ENCODE measurements at regions not wholly inside any gene's neighbourhood (a gene's known extent, or its start where the extent isn't known, plus 50 kb on each side); places are given as distances from the start of the nearest gene placed in this dataset.

DNA sequence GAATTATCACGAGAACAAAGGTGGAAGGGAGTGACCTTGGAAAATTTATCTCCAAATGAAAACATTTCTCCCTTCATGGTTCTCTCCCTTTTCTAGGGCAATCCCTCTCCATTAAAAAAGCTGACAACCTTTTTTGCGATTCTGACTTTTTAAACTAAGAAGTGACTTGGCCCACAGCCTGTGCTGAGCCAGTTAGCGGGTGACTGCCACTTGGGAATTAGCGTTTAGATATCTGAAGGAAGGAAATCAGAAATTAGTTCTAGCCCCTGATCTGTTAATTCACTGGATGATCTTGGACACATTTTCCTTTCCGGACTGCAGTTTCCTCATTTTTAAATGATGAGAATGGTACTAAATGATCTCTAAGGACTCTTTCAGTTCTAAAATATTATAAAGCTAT lies 245.0 kb downstream of the FBXO8 start:
- DNase-seq (ENCODE audit: low read depth) = no peak
- H3K36me3 Mint-ChIP-seq (ENCODE audit: low read depth, unreplicated experiment) = no peaks in the 10 kb centered on the region
- no peaks in the 10 kb centered on the region for H3K27me3 Mint-ChIP-seq (ENCODE audit: low read depth, unreplicated experiment)
- Histone ChIP-seq H3K4me1 (ENCODE audit: insufficient read depth, low read length) (no peaks in the 10 kb centered on the region), H3K36me3 (ENCODE audit: insufficient read depth, low read length) (no peaks in the 10 kb centered on the region), H3K27me3 (ENCODE audit: insufficient read depth, low read length) (no peaks in the 10 kb centered on the region), H4K20me1 (ENCODE audit: insufficient read depth, low read length) (no peaks in the 10 kb centered on the region), H2AFZ (ENCODE audit: low read depth, low read length) (no peak overlapping the region), H3K27ac (ENCODE audit: low read depth, low read length) (no peak overlapping the region), H3K4me2 (ENCODE audit: low read length) (no peak overlapping the region), H3K9ac (ENCODE audit: low read length) (no peak overlapping the region), H3K4me3 (ENCODE audit: insufficient read depth, low read depth, low read length) (no peak overlapping the region), H3K9me3 (ENCODE audit: insufficient read depth, low read depth, low read length) (no peaks in the 10 kb centered on the region), H3K79me2 (ENCODE audit: insufficient read depth, low read length) (no peaks in the 10 kb centered on the region)
- no peak overlapping the region for H3K4me3 Mint-ChIP-seq (ENCODE audit: unreplicated experiment)
- FAIRE-seq = no peak
- no peak for TF ChIP-seq EZH2 (IDR thresholded peaks at IDR 0.05; ENCODE audit: insufficient read depth, low read length)
- no peak for TF ChIP-seq CTCF (IDR thresholded peaks at IDR 0.05; ENCODE audit: insufficient read depth, low read depth, low read length)
- no peak overlapping the region for H3K27ac Mint-ChIP-seq (ENCODE audit: unreplicated experiment)
- H3K4me1 Mint-ChIP-seq (ENCODE audit: low read depth, unreplicated experiment) = peaks cover 4% of the 10 kb centered on the region
- H3K9me3 Mint-ChIP-seq (ENCODE audit: unreplicated experiment) = peaks cover 1% of the 10 kb centered on the region

DNA sequence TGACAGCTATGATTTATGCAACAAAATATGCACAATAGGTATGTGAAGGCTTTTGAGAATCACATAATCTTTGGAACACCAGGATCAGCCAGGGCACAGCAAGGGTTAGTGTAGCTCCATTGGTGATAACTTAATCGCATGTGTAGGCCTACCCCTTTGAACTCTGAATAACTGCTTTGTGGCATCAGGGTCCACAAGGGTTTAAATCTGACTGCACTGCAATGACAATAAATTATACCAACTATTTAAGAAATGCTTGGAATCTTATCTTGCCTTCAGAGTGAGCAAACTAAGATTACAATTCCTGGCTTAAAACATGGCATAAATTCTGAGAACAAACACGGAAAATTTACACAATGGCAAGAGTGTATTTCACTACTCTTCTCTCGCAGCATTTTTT lies 245.8 kb downstream of the FBXO8 start:
- Histone ChIP-seq H3K4me3 (ENCODE audit: insufficient read depth, low read depth, low read length) (no peak overlapping the region), H3K4me1 (ENCODE audit: insufficient read depth, low read length) (no peaks in the 10 kb centered on the region), H3K27me3 (ENCODE audit: insufficient read depth, low read length) (no peaks in the 10 kb centered on the region), H3K36me3 (ENCODE audit: insufficient read depth, low read length) (no peaks in the 10 kb centered on the region), H3K27ac (ENCODE audit: low read depth, low read length) (no peak overlapping the region), H3K9me3 (ENCODE audit: insufficient read depth, low read depth, low read length) (no peaks in the 10 kb centered on the region), H3K9ac (ENCODE audit: low read length) (no peak overlapping the region), H2AFZ (ENCODE audit: low read depth, low read length) (no peak overlapping the region), H3K4me2 (ENCODE audit: low read length) (no peak overlapping the region), H4K20me1 (ENCODE audit: insufficient read depth, low read length) (no peaks in the 10 kb centered on the region), H3K79me2 (ENCODE audit: insufficient read depth, low read length) (no peaks in the 10 kb centered on the region)
- Mint-ChIP-seq H3K4me3 (ENCODE audit: unreplicated experiment) (no peak overlapping the region), H3K4me1 (ENCODE audit: low read depth, unreplicated experiment) (peaks cover 4% of the 10 kb centered on the region), H3K9me3 (ENCODE audit: unreplicated experiment) (peaks cover 1% of the 10 kb centered on the region), H3K27ac (ENCODE audit: unreplicated experiment) (no peak overlapping the region), H3K27me3 (ENCODE audit: low read depth, unreplicated experiment) (no peaks in the 10 kb centered on the region), H3K36me3 (ENCODE audit: low read depth, unreplicated experiment) (no peaks in the 10 kb centered on the region)
- DNase-seq (ENCODE audit: low read depth) (no peak), FAIRE-seq (no peak)
- TF ChIP-seq EZH2 (IDR thresholded peaks at IDR 0.05; ENCODE audit: insufficient read depth, low read length) (no peak), CTCF (IDR thresholded peaks at IDR 0.05; ENCODE audit: insufficient read depth, low read depth, low read length) (no peak)

GRCh38 chr4:174037049-174037448 lies 246.4 kb downstream of the FBXO8 start:
- Histone ChIP-seq H3K27me3 (ENCODE audit: insufficient read depth, low read length) (no peaks in the 10 kb centered on the region), H3K4me2 (ENCODE audit: low read length) (no peak overlapping the region), H3K36me3 (ENCODE audit: insufficient read depth, low read length) (no peaks in the 10 kb centered on the region), H4K20me1 (ENCODE audit: insufficient read depth, low read length) (no peaks in the 10 kb centered on the region), H3K27ac (ENCODE audit: low read depth, low read length) (no peak overlapping the region), H3K9ac (ENCODE audit: low read length) (no peak overlapping the region), H3K4me1 (ENCODE audit: insufficient read depth, low read length) (no peaks in the 10 kb centered on the region), H2AFZ (ENCODE audit: low read depth, low read length) (no peak overlapping the region), H3K79me2 (ENCODE audit: insufficient read depth, low read length) (no peaks in the 10 kb centered on the region), H3K9me3 (ENCODE audit: insufficient read depth, low read depth, low read length) (no peaks in the 10 kb centered on the region), H3K4me3 (ENCODE audit: insufficient read depth, low read depth, low read length) (no peak overlapping the region)
- H3K4me1 Mint-ChIP-seq (ENCODE audit: low read depth, unreplicated experiment) = peaks cover 4% of the 10 kb centered on the region
- no peaks in the 10 kb centered on the region for H3K27me3 Mint-ChIP-seq (ENCODE audit: low read depth, unreplicated experiment)
- TF ChIP-seq CTCF (IDR thresholded peaks at IDR 0.05; ENCODE audit: insufficient read depth, low read depth, low read length) = no peak
- TF ChIP-seq EZH2 (IDR thresholded peaks at IDR 0.05; ENCODE audit: insufficient read depth, low read length) = no peak
- DNase-seq (ENCODE audit: low read depth) (no peak), FAIRE-seq (no peak)
- H3K9me3 Mint-ChIP-seq (ENCODE audit: unreplicated experiment) = peaks cover 1% of the 10 kb centered on the region
- no peak overlapping the region for H3K4me3 Mint-ChIP-seq (ENCODE audit: unreplicated experiment)
- no peak overlapping the region for H3K27ac Mint-ChIP-seq (ENCODE audit: unreplicated experiment)
- no peaks in the 10 kb centered on the region for H3K36me3 Mint-ChIP-seq (ENCODE audit: low read depth, unreplicated experiment)
